ENCODE measurements at regions not wholly inside any gene's neighbourhood (a gene's known extent, or its start where the extent isn't known, plus 50 kb on each side); places are given as distances from the start of the nearest gene placed in this dataset.
"Not testable (repeated sequence)": the region's sequence is repeated elsewhere in the genome, so short reads cannot be mapped to it uniquely, and the experiment has no call there.

DNA sequence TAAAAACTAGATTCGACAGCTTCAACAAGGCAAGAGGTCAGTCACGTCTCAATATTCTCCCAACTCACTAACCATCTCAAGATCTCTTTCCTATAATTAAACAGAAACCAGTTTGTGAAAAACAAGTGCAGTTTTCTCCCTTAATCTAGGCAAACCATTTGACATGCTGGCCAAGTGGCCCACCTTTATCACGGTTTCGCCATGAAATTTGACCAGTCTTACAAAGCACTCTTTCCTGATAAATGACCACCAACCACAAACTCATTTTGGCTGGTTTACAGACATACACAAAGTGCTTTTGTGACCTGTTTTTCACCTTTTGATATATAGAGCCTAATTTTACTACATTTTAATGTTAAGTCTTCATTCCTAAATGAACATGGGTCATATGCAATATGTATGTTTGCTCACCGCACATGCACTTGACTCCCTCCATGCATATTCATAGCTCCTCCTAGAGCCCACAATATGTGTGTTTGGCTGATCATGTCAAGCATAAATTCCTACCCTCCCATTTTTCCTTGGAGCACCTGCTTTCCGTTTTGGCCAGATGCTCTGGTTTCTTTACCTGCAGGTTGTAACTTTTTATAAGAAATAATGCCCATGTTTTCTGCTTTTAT lies 385.1 kb downstream of the RAD51AP2 start:
- no peak for DNase-seq (ENCODE audit: low read depth)

DNA sequence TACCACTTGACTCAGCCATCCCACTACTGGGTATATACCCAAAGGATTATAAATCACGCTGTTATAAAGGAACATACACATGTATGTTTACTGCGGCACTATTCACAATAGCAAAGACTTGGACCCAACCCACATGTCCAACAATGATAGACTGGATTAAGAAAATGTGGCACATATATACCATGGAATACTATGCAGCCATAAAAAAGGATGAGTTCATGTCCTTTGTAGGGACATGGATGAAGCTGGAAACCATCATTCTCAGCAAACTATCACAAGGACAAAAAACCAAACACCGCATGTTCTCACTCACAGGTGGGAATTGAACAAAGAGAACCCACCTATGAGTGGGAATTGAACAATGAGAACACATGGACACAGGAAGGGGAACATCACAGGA lies 387.6 kb downstream of the RAD51AP2 start:
- DNase-seq (ENCODE audit: low read depth): not testable (repeated sequence)

DNA sequence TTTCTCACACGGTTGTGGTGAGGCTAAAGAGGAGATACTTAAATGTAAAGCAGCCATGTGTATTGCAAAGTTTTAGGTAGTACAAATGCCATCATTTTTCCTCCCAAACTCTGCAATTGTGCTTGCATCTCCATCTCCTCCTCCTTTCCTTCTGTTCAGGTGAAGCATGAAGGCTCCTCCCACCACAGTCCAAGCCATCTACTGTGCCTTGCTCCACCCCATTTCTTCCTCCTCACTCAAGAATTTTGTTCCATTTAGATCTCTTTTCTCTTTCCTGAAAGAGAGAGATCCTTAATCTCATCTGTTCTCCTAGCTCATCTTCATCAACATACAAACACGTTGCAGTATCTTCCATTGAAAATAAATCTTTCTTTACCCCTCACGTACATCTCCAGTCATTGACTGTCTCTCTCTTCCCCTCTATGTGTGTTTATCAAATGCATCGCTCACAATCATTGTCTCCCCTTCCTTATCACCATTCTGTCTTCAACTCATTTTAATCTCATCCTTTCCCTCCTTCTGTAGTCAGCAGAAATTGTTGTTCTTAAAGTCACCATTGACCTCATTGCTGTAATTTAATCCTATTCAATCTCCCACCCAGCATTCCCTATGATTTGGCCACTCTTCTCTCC lies 392.1 kb downstream of the RAD51AP2 start:
- no peak for DNase-seq (ENCODE audit: low read depth)

DNA sequence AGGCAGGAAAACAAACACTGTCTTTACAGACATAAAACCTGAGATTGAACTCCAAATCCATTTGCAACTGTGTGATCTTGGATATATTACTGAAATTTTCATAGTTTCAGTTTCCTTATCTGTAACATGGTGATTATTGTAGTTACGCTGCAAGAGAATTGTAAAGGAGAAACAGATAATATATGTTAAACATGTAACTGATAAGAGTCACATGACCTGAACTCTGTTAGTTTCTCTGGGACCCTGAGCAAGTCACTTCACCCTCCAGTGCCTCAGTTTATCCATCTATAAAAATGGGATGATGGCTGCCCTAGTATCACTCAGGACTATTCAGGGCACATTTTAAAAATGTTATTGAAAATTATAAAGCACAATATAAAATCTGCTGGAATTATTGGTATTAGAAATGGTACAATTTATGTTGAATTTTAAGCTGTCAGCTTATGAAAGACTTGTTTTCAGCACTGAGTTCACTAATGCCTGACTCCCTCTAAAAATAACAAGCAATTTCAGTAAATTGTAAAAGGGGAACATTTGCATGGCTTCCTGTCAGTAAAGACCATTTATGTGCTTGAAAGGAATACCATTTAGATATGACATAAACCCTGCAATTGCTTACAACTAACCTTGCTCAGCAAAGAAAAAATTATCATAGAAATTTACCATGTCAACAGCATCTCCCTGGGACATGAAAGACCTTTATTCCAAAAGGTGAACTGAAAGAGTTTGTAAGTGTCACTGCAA lies 393.5 kb downstream of the RAD51AP2 start:
- no peak for DNase-seq (ENCODE audit: low read depth)

DNA sequence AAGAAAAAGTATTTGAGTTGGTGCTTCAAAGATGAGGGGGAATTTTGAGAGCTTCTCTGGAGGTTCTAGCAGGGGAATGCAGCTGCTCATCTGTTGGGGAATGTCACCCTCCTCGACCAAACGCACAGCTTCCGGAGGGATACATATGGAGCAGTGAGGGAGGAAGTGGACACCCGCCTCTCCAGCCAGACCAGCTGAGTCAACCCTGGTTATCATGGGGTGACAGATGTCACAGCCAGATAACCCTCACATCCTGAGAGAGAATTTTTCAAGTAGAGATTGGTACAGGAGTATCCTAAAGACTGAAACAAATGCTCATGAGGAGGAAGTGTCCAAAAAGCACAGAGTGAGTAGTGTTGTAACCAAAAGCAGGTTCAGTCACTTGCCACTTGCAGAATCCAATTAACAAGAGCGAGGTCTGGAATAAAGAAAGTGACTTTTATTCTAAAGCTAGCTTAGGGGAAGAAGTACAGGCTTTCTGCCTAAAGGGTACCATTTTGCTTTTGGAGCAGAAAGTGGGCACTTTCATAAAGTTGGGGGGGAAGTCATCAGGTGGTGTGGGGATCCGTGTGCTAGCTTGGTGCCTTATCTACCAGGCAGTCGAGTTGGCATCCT lies 395.2 kb downstream of the RAD51AP2 start:
- no peak for DNase-seq (ENCODE audit: low read depth)

DNA sequence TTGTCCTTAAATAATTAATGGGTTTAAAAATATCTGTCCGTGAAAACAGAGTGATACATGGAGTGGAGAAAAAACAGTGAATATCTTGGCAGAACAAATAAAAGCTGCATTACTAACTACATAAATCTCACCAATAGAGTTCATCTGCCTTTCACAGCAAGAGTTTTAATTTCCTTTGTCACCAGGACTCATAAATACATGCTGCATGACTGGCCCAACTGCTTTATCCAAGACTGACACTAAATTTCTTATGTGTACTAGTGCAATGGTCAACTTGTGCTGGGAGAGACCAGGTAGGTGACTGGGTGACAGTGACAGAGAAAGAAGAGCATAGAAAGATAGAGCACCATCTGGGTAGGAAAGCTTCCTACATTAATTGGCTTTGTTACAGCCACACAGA lies 402.8 kb downstream of the RAD51AP2 start:
- DNase-seq (ENCODE audit: low read depth): no peak

DNA sequence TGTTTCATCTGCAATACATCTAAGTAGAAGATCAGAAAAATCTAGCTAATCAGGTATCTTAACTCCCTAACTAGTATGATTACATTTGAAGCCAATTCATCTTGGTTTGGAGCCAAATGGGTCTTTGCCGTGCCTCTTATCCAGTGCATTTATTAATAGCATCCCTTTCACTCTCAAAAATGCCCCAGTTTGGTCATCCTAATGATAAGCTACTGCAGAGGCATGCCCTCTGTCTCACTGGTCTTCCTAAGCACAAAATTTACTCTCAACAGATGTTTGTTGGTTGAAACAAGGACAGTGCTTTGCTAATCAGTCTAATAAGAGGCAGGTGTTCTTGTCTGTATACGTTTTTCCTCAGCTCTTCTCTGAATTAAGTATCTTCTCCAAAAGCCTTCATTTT lies 403.2 kb downstream of the RAD51AP2 start:
- DNase-seq (ENCODE audit: low read depth): no peak

DNA sequence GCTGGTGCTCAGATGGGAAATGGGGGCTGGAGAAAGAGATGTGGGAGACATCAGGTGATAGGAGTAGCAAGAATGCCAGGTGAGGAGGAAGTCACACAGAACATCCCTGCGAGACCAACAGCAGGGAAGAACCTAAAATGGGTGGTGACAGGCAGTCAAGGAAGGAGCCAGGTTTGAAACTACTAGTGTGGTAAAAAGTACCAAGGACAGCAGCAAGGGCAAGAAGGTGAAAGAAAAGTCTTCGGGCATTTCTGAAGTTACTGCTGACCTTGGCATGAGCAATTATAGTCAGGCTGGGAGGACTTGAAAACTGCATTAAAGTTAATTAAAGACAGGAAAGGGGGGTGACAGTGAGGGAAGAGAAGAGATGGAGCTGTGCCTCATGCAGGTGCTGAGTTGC lies 410.4 kb downstream of the RAD51AP2 start:
- no peak for DNase-seq (ENCODE audit: low read depth)

DNA sequence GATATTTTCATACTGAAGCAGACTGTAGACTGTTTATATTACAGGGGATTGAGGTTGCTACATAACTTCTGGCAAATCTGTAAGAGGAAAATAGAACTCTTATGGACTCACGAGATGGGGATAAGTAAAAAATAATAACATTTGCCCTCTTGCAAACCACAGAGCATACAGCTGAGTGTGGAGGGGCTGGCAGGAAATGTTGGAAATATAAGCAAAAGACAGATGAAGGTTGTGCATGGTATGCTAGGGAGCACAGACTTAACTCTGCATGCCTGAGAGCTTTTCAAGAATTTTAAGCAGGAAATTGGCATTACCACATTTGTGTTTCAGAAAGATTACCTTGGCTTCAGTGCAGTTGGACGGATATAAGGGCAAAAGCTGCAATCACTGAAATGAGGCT lies 411.1 kb downstream of the RAD51AP2 start:
- no peak for DNase-seq (ENCODE audit: low read depth)

DNA sequence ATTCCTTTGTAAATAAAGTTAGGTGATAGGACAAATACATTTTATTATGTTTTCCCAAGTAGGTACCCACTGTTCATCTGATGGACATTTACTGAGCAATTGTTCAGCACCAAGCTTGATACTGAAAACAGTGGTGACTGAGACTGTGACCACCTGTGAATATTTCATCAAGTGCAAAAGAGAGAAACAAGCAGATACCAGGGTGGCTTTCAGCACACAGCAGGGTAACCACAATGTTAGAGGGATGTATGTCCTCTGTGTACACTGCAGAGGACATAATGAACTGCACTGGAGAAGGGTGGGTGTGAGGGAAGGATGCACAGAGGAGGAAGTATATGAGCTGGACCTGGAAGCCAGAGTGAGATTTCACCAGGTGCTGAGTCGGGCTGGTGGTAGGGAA lies 411.8 kb downstream of the RAD51AP2 start:
- DNase-seq (ENCODE audit: low read depth): no peak

DNA sequence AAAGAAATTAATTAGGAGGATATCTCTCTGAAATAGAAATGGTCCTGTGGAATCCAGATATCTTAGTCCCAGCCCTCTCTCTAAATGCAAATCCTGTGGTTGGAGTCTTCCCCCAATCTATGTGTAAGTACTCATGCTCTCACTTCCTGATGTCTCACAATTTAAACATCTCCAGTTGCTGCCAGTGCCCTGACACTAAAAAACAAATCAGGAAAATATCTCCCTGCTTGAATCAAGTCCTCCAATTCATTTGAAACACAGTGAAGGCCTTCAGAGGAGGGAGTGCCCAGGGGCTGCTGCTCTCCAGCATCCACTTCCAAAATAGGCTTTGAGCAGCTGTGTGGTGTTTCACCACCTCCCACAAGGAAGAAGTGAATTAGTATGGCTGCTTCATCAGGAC lies 413.8 kb downstream of the RAD51AP2 start:
- DNase-seq (ENCODE audit: low read depth): no peak

DNA sequence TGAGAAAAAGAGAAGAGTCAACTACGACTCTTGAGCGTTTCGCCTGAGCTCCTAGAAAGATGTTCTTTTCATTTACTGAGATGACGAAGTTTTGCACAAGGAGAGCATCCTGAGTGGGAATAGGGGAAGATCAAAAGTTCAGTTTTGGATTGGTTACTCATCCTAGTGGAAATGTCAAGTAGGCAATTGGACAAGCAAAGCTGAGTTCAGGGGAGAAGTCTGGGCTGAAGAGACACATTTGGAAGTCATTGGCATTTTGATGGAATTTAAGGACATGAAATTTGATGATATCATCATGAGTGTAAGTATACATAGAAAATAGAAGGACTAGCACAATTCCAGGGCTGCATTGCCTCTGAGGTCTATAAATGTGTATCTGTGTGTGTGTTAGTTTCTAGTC lies 416.6 kb downstream of the RAD51AP2 start:
- DNase-seq (ENCODE audit: low read depth): no peak

DNA sequence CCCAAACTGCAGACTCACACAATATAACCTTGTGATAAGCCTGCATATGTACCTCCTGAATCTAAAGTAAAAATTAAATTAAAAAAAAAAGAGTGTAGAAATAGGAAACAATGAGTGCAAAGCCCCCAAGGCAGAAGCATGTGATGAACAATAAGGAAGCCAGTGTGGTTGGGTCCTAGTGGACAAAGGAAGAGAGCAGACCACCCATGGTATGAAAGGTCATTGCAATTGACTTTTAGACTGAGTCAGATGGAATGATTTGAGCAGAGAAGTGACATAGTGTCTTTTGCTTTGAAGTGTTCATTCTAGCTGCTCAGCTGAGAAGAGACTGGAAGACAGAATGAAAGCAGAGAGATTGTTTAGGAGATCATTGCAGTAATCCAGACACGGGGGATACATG lies 417.1 kb downstream of the RAD51AP2 start:
- no peak for DNase-seq (ENCODE audit: low read depth)

DNA sequence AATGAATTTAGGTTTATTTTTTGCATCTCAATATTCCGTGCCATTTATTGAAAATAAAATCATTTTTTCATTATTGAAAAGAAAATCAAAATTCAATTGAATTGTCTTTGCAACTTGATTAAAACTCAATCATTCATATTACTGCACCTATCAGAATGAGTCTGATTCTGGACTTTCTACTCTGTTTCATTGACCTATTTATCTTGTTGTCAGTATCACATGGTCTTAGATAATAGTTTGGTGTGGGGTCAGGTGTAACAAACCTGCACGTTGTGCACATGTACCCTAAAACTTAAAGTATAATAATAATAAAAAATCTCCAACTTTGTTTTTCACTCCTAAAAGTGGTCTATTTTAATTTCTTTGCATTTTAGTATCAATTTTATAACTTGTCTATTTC lies 422.9 kb downstream of the RAD51AP2 start:
- no peak for DNase-seq (ENCODE audit: low read depth)

DNA sequence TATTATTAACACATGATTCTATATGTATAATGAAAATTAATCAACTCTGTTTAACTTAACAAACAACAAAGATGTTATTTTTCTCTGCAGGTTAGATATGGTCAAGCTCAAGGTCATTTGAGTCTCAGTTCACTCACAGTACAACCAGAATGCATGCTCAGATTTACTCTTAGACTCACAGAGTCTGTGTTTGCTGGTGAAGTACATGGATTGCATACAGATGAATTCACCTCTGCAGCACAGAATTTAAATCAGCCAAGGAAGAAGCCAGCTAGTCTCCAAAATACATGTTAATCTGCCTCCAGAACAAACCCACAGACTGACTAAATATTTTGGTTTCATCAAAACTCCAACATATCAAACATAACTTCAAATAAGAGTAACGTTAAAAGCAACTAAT lies 424.5 kb downstream of the RAD51AP2 start:
- DNase-seq (ENCODE audit: low read depth): no peak

DNA sequence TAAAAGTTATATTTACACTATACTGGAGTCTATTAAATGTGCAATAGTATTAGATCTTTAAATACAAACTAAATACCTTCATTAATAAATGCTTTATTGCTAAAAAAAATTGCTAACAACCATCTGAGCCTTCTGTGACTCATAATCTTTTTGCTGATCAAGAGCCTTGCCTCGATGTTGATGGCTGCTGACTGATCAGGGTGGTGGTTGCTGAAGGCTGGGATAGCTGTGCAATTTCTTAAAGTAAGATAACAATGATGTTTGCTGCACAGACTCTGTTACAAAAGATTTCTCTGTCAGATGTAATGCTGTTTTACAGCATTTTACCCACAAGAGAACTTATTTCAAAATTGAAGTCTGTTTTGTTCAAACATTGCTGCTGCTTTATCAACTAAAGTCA lies 421.4 kb upstream of the CYRIA start:
- DNase-seq (ENCODE audit: low read depth): no peak

DNA sequence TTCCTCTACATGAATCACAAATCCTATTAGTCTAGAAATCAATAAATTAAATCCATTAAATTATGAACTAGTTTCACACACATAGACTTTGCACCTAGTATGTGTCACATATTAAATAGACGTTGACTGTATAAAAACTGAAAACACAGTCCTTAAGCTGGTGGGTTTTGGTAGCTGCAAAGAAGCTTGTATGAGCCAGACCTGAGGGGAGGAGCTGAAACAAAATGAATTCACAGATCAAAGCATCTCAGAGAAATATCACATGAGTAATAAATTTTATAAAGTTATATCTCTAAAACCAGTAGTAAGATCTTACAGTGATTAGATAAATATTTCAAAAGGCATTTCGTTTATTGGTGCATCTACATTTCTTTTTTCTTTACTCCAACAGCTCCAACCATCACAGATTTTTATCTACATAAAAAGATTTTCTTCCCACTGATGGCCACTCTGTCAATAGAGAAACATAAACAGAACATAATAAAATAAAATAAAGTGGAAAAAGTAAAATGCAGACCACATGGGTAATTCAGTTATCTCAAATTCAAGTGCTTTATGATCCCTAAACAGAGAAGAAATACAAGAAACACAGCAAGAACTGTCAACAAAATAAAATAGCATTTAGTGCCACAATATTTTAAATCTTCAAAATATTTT lies 420.0 kb upstream of the CYRIA start:
- no peak for DNase-seq (ENCODE audit: low read depth)

DNA sequence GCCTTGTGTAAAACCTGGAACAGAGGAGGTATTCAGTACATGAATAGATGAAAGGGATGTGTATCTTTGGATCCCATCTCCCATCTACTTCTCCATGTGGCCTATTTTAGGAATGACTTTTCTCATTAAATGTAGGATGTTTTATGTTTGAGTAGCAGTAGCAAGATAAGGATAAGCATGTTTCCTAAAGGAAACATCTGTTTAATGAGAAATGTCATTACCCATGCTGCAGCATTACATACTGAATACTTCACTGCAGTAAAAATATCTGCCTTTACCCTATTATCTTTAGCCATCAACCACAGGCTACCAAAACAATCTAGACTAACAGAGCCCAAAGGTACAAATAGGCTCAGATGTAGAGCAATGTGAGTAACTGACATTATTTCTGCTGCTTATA lies 419.2 kb upstream of the CYRIA start:
- no peak for DNase-seq (ENCODE audit: low read depth)

DNA sequence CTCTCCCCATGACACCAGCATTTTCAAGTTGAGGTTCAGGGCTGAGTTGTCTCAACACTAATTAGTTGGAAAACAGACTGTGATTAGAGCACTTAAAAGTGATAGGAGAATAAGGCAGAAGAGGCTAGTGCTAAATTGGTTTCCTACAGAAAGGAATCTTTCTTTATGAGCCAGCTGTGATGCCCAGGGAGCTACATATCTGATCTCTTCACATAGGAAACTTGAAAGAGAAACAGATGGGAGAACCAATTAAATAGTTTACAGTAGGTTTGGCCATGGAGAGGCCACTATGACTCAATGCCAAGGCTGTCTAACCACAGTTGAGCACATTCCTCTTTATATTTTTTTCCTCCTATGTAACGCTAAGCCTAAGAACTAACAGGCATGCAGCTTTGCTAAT lies 418.3 kb upstream of the CYRIA start:
- no peak for DNase-seq (ENCODE audit: low read depth)

DNA sequence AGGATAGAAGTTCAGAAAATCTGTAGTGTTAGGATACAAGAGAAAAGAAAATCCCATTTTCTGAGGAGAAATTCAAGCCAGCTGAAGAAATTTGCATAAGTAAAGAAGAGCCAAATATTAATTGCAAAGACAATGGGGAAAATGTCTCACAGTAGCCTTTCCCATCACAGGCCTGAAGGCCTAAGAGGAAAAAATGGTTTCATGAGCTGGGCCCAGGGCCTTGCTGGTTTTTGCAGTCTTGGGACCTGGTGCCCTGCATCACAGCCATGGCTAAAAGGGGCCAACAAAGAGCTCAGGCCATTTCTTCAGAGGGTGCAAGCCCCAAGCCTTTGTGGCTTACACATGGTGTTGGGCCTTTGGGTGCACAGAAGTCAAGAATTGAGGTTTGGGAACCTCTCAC lies 413.6 kb upstream of the CYRIA start:
- no peak for DNase-seq (ENCODE audit: low read depth)

DNA sequence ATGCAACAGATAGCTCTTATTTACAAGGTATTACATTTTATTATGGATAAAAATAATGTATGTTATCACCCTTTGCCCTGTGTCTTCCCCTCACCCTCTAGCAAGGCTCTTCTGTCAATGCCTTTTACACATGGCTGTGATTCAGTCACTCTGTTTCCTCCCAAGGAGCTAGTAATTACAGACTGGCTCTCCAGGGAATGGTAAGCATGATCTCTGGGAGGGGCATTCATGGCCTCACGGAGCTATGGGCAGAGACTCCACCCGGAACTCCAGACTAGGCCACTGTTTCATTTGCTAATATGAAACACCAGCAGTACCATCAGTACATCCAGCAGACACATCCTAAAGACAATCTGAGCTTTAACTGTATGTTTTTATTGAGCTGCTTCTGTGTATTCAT lies 410.9 kb upstream of the CYRIA start:
- DNase-seq (ENCODE audit: low read depth): no peak

DNA sequence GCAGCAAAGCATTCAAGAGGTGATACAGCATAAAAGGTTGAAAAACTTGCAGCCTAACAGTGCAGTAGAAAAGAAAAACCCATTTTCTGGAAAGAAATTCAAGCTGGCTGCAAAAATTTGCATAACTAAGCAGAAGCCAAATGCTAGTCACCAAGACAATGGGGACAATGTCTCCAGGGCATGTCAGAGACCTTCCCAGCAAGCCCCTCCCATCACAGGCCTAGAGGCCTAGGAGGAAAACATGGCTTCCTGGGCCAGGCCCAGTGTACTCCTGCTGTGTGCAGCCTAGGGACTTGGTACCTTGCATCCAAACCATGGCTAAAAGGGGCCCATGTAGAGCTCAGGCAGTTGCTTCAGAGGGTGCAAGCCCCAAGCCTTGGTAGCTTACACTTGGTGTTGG lies 405.1 kb upstream of the CYRIA start:
- no peak for DNase-seq (ENCODE audit: low read depth)

DNA sequence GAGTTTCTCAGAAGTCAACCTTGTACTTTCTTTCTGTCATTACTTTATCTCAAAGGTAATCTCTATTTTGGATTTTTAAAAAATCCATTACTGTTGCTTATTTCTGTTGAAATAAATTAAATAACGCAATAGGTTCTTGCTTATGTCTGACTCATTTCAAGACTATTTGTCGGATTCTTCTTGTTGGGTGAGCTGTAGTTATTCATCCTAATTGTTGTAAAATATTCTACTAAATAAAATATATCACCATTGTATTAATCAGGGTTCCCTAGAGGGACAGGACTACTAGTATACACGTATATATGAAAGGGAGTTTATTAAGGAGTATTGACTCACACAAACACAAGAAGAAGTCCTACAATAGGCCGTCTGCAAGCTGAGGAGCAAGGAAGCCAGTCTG lies 403.9 kb upstream of the CYRIA start:
- no peak for DNase-seq (ENCODE audit: low read depth)
